Stomach (tissue), 8 donors: ENCODE measurements at regions not wholly inside any gene's neighbourhood (a gene's known extent, or its start where the extent isn't known, plus 50 kb on each side); places are given as distances from the start of the nearest gene placed in this dataset.

Experiments used
- DNase-seq, 2 donors: peaks; one replicate each; pipeline versions ENCODE4 v3.0.0 to v3.0.0-alpha.2; 2013 to 2019
- H3K27ac ChIP-seq, 5 donors: fragments of 200-600 bp in 4 of 5; sonication (generic) in 4 of 5; one replicate each; pipeline ENCODE4 v1.5.1; 2013 to 2019; ENCODE audit warnings: mild to moderate bottlenecking in 1 of 5, moderate library complexity in 1 of 5
- H3K27me3 ChIP-seq, 3 donors: fragments of 200-600 bp; sonication (generic); one replicate each; pipeline ENCODE4 v1.5.1; 2017 to 2019; ENCODE audit warnings: mixed run types in 1 of 3
- H3K36me3 ChIP-seq, 4 donors: fragments of 200-600 bp; sonication (generic); 1 replicate in 3 of 4; 2 replicates in 1 of 4; pipeline ENCODE4 v1.5.1; 2016 to 2019
- H3K4me1 ChIP-seq, 4 donors: fragments of 200-600 bp; sonication (generic); one replicate each; pipeline ENCODE4 v1.5.1; 2016 to 2019
- H3K4me3 ChIP-seq, 4 donors: fragments of 200-600 bp; sonication (generic) in 3 of 4; one replicate each; pipeline ENCODE4 v1.5.1; 2016 to 2019; ENCODE audit warnings: mild to moderate bottlenecking in 1 of 4
- H3K9me3 ChIP-seq, 4 donors: fragments of 200-600 bp; sonication (generic); one replicate each; pipeline ENCODE4 v1.5.1; 2016 to 2019
- CTCF ChIP-seq, 7 experiments: fragments of 450-650 bp in 4 of 7; fragments of 200-600 bp in 3 of 7; sonication (generic) in 3 of 7; IDR thresholded peaks; one replicate each; pipeline ENCODE4 v1.5.1; 2016 to 2019; ENCODE audit warnings: antibody characterized with exemption in 7 of 7, control low read depth in 2 of 7, mild to moderate bottlenecking in 1 of 7
- EP300 ChIP-seq: sonication (generic); formaldehyde crosslinking; IDR thresholded peaks from one replicate; pipeline ENCODE4 v1.6.1; 2017; ENCODE audit warnings: antibody characterized with exemption
- POLR2A ChIP-seq, 4 donors: fragments of 450-650 bp; IDR thresholded peaks; one replicate each; pipeline ENCODE4 v1.6.1; 2016; ENCODE audit warnings: antibody characterized with exemption in 4 of 4, control low read depth in 2 of 4, mild to moderate bottlenecking in 1 of 4, moderate library complexity in 1 of 4
- POLR2AphosphoS5 ChIP-seq, 3 donors: sonication (generic); formaldehyde crosslinking; IDR thresholded peaks; one replicate each; pipeline ENCODE4 v1.6.1; 2016; ENCODE audit warnings: antibody characterized with exemption in 3 of 3
- WGBS, 5 donors: extraction: QIAGEN DNeasy Blood & Tissue Kit in 3 of 5; methylation state at CpG; one replicate each; pipeline versions ENCODE4 v1.1.5 to v1.1.7; 2013 to 2018; 5-methylcytosine and 5-hydroxymethylcytosine counted together
- intact Hi-C: fragments of 100-400 bp; cut with DNase I; formaldehyde crosslinking; loops from one replicate; pipeline ENCODE4 v1.15.1; 2023; ENCODE audit warnings: low total_unique reads
- donor health status: healthy with polysubstance abuse.
- donor health status: Bipolar disorder and iron deficiency.
- donor health status: healthy.

DNA sequence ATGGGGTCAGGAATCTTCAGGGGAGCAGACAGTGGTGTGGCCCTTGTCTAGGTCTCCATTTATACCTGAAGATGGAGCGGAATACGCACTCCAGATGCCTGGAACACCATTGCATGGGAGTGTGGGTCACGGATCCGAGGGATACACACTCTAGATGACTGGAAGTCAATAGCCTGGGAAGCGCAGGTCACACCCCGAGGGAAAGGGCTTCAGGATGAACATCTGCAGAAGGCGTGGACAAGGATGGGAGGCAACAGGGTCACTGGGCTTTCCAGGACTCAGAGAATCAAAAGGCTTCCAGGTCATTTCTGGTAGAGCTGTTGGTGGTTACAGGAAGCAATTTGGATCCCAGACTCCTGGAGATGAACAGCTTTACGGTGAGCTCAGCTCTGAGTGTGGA, 382.2 kb upstream of the KLF6 start:
- no peaks in the 10 kb centered on the region for H3K4me1 ChIP-seq
- H3K27ac ChIP-seq, result no peak overlapping the region
- DNase-seq, result no peak
- H3K27me3 ChIP-seq, result no peaks in the 10 kb centered on the region
- peaks cover 0 to 3% (median 0%) of the 10 kb centered on the region in 4 donors for H3K9me3 ChIP-seq
- no peak overlapping the region for H3K4me3 ChIP-seq
- intact Hi-C loops, result no loop called here
- no peaks in the 10 kb centered on the region for H3K36me3 ChIP-seq
- TF ChIP-seq EP300 (no peak), CTCF (IDR thresholded peaks at IDR 0.05) (no peak), POLR2A (IDR thresholded peaks at IDR 0.05) (no peak), POLR2AphosphoS5 (IDR thresholded peaks at IDR 0.05) (no peak)
- 88 to 99% (median 95%) methylated on average over 8 of the region's 8 CpGs for WGBS, 5 donors

DNA sequence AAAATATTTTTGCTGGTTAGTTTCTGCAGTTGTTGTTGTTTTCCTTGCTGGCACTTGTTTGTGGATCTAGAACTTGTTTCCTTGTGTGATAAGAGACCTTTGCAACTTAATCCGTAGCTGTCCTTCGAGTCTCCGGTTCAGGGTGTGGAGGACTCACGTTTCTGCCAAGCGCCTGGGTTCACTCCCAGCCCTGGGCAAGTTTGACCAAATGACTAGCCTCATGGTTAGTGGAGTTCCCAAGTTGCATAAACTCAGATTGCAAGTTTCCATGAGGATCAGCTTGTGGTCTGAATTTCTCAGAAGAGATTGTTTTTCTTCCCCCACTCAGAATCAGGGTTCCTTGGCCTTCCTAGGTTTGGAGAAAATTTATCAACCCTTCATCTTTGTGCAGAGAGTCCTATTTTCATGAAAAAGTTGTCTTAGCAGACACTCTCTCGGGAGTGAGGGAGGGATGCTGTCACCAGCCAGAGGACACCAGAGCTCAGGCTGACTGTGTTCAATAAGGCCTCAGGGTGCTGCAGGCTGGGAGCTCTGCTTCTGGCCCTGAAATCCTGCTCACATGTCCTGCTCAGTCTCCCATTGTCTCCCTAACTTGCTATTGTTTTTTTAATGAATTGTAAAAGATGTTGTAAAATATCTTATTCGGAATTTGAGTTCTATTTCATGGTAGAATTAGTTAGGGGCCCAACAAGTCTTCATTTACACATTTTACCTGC, 377.7 kb upstream of the KLF6 start:
- TF ChIP-seq POLR2A (IDR thresholded peaks at IDR 0.05) (no peak), POLR2AphosphoS5 (IDR thresholded peaks at IDR 0.05) (no peak), EP300 (no peak)
- H3K36me3 ChIP-seq, result no peaks in the 10 kb centered on the region
- 75 to 88% (median 81%) methylated on average over 7 of the region's 7 CpGs for WGBS, 5 donors
- no peak overlapping the region for H3K4me3 ChIP-seq
- DNase-seq, result no peak
- H3K9me3 ChIP-seq, result no peaks in the 10 kb centered on the region
- H3K27me3 ChIP-seq, result no peaks in the 10 kb centered on the region
- no peaks in the 10 kb centered on the region for H3K4me1 ChIP-seq
- H3K27ac ChIP-seq, result no peak overlapping the region
- intact Hi-C loops, result no loop called here

DNA sequence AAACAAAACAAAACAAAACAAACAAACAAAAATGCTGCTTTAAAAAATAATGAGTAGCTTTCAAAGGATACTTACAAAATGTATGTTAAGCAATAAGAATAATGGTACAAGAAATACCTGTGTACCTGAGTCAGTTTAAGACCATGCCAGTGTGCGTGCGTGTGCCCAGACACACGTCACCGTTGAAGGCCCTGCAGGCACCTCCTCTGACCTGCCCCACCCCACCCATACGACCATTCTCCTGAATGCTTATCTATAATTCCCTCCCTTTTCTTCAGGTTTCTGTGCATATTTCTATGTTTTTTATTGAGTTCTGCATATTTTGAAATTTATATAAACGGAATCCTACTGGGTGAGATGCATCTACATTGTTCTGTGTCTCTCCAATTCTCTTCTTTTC, 374.2 kb upstream of the KLF6 start:
- H3K27me3 ChIP-seq, result no peaks in the 10 kb centered on the region
- TF ChIP-seq POLR2AphosphoS5 (IDR thresholded peaks at IDR 0.05) (no peak), EP300 (no peak), POLR2A (IDR thresholded peaks at IDR 0.05) (no peak), CTCF (IDR thresholded peaks at IDR 0.05) (no peak)
- no peaks in the 10 kb centered on the region for H3K4me1 ChIP-seq
- H3K27ac ChIP-seq, result no peak overlapping the region
- DNase-seq, result no peak
- H3K4me3 ChIP-seq, result no peak overlapping the region
- H3K36me3 ChIP-seq, result no peaks in the 10 kb centered on the region
- WGBS, 5 donors, result 92 to 96% (median 93%) methylated on average over 6 of the region's 6 CpGs
- no peaks in the 10 kb centered on the region for H3K9me3 ChIP-seq
- intact Hi-C loops, result no loop called here

GRCh38 chr10:4154191-4154715, 369.2 kb upstream of the KLF6 start:
- no peak for DNase-seq
- Histone ChIP-seq H3K27ac (no peak overlapping the region), H3K36me3 (no peaks in the 10 kb centered on the region), H3K9me3 (no peaks in the 10 kb centered on the region), H3K27me3 (no peaks in the 10 kb centered on the region), H3K4me3 (no peak overlapping the region), H3K4me1 (no peaks in the 10 kb centered on the region)
- TF ChIP-seq POLR2A (IDR thresholded peaks at IDR 0.05), result no peak
- no peak for TF ChIP-seq CTCF (IDR thresholded peaks at IDR 0.05)
- no peak for TF ChIP-seq EP300
- TF ChIP-seq POLR2AphosphoS5 (IDR thresholded peaks at IDR 0.05), result no peak
- 63 to 75% (median 73%) methylated on average over 4 of the region's 4 CpGs for whole genome bisulfite sequencing, 5 donors
- intact Hi-C loops, result no loop called here

DNA sequence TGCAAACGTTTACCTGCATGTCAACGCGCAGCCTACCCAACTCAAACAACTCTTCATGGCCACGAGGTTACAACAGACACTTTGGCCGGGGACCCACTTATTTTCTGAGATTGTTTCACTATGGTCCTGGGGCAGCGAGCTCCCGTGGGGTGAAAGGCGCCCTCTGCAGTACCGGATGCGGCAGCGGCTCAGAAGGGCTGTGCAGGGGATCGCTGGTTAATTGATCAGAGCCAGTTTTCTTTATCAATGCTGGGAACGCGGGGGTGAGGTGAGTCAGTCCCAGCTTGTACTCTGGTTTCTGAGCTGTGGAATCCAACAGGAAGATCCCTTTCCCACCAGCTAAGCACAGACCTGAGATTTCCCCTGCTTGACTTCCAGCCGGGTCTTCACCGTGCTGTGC, 366.5 kb upstream of the KLF6 start:
- TF ChIP-seq POLR2AphosphoS5 (IDR thresholded peaks at IDR 0.05), result no peak
- no peak for TF ChIP-seq EP300
- TF ChIP-seq POLR2A (IDR thresholded peaks at IDR 0.05), result no peak
- no peak for TF ChIP-seq CTCF (IDR thresholded peaks at IDR 0.05)

More for the DNA sequence above, 366.5 kb upstream of the KLF6 start:
- Histone ChIP-seq H3K27me3 (no peaks in the 10 kb centered on the region), H3K9me3 (no peaks in the 10 kb centered on the region), H3K36me3 (no peaks in the 10 kb centered on the region), H3K4me1 (no peaks in the 10 kb centered on the region), H3K27ac (no peak overlapping the region), H3K4me3 (no peak overlapping the region)
- 71 to 78% (median 75%) methylated on average over 16 of the region's 16 CpGs for WGBS, 5 donors
- intact Hi-C loops, result no loop called here
- no peak for DNase-seq
